K562 (cell line): ENCODE measurements at regions not wholly inside any gene's neighbourhood (a gene's known extent, or its start where the extent isn't known, plus 50 kb on each side); places are given as distances from the start of the nearest gene placed in this dataset.

ENCODE experiments used
- BACH1 ChIP-seq: fragments of 200-800 bp; sonication (Bioruptor generic); IDR thresholded peaks from 2 replicates; pipeline ENCODE4 v1.6.1; 2016; ENCODE audit warnings: missing genetic modification characterization, missing compliant biosample characterization
- CHD4 ChIP-seq: fragments of 200-600 bp; sonication (generic); IDR thresholded peaks from 3 replicates; pipeline ENCODE4 v1.6.1; 2012; ENCODE audit warnings: low read depth, mild to moderate bottlenecking, mixed read lengths, low read length, inconsistent platforms; ENCODE audit not compliant: insufficient read depth, insufficient replicate concordance, poor library complexity, severe bottlenecking
- NCOA2 ChIP-seq, 2 experiments: fragments of 450-650 bp; IDR thresholded peaks; 2 replicates each; pipeline ENCODE4 v1.6.1; 2018; ENCODE audit warnings: mild to moderate bottlenecking in 2 of 2, moderate library complexity in 1 of 2; ENCODE audit not compliant: partially characterized antibody in 2 of 2
- NEUROD1 ChIP-seq: fragments of 150-350 bp; IDR thresholded peaks from 2 replicates; pipeline ENCODE4 v1.6.1; 2014; ENCODE audit warnings: borderline replicate concordance, low read length, low read depth; ENCODE audit not compliant: partially characterized antibody
- PTBP1 ChIP-seq: fragments of 200-400 bp; formaldehyde crosslinking; IDR thresholded peaks from 2 replicates; pipeline ENCODE4 v1.6.1; 2017; ENCODE audit warnings: low read depth, low read length
- REST ChIP-seq, 2 experiments: fragments of 450-650 bp; formaldehyde crosslinking in 1 of 2; IDR thresholded peaks; 2 replicates each; pipeline versions ENCODE4 v1.4.0 to v1.6.1; 2014 to 2020; ENCODE audit warnings: mild to moderate bottlenecking in 2 of 2, borderline replicate concordance in 1 of 2, low read depth in 1 of 2
- ZKSCAN3 ChIP-seq: fragments of 250-450 bp; sonication (Bioruptor Pico); IDR thresholded peaks from 2 replicates; pipeline ENCODE4 v1.4.0; 2020
- TF ChIP-seq, protein P1 (sequence below): fragments of 450-650 bp; IDR thresholded peaks from one replicate; pipeline ENCODE4 v1.6.1; 2018; ENCODE audit warnings: mild to moderate bottlenecking, moderate library complexity; ENCODE audit not compliant: partially characterized antibody
- TF ChIP-seq, protein P2 (sequence below): fragments of 250-450 bp; sonication (Bioruptor Pico); IDR thresholded peaks from 2 replicates; pipeline ENCODE4 v1.5.0; 2021

GRCh38 chr13:111547726-111548273 lies 227.4 kb downstream of the TEX29 start (continued):
- TF ChIP-seq BACH1 (tag) = no peak
- TF ChIP-seq, protein P1, sequence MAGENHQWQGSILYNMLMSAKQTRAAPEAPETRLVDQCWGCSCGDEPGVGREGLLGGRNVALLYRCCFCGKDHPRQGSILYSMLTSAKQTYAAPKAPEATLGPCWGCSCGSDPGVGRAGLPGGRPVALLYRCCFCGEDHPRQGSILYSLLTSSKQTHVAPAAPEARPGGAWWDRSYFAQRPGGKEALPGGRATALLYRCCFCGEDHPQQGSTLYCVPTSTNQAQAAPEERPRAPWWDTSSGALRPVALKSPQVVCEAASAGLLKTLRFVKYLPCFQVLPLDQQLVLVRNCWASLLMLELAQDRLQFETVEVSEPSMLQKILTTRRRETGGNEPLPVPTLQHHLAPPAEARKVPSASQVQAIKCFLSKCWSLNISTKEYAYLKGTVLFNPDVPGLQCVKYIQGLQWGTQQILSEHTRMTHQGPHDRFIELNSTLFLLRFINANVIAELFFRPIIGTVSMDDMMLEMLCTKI = no peak
- TF ChIP-seq PTBP1 = no peak
- TF ChIP-seq CHD4 = no peak
- TF ChIP-seq ZKSCAN3 (CRISPR knock-in tag) = no peak
- no peak for TF ChIP-seq NCOA2 (IDR thresholded peaks at IDR 0.05; ENCODE audit: partially characterized antibody in 2 of 2)
- TF ChIP-seq, protein P2, sequence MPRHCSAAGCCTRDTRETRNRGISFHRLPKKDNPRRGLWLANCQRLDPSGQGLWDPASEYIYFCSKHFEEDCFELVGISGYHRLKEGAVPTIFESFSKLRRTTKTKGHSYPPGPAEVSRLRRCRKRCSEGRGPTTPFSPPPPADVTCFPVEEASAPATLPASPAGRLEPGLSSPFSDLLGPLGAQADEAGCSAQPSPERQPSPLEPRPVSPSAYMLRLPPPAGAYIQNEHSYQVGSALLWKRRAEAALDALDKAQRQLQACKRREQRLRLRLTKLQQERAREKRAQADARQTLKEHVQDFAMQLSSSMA (CRISPR knock-in tag) = no peak
- TF ChIP-seq NEUROD1 = no peak
- TF ChIP-seq REST (IDR thresholded peaks at IDR 0.05; ENCODE audit: borderline replicate concordance) = no peak
- no peak for TF ChIP-seq REST (CRISPR knock-in tag; IDR thresholded peaks at IDR 0.05; ENCODE audit: low read depth)
